Suprapubic skin (tissue), 4 donors: ENCODE measurements at regions not wholly inside any gene's neighbourhood (a gene's known extent, or its start where the extent isn't known, plus 50 kb on each side); places are given as distances from the start of the nearest gene placed in this dataset.

ENCODE experiments used
- DNase-seq, 2 donors: peaks; one replicate each; pipeline ENCODE4 v3.0.0-alpha.2; 2019; ENCODE audit warnings: low spot score in 2 of 2
- H3K27ac ChIP-seq: fragments of 200-600 bp; sonication (generic); one replicate; pipeline ENCODE4 v1.5.1; 2019
- H3K27me3 ChIP-seq: fragments of 200-600 bp; sonication (generic); one replicate; pipeline ENCODE4 v1.5.1; 2019
- H3K36me3 ChIP-seq: fragments of 200-600 bp; sonication (generic); one replicate; pipeline ENCODE4 v1.5.1; 2019
- H3K4me1 ChIP-seq: fragments of 200-600 bp; sonication (generic); one replicate; pipeline ENCODE4 v1.5.1; 2019
- H3K4me3 ChIP-seq: fragments of 200-600 bp; sonication (generic); one replicate; pipeline ENCODE4 v1.5.1; 2019; ENCODE audit warnings: mild to moderate bottlenecking
- H3K9me3 ChIP-seq: fragments of 200-600 bp; sonication (generic); one replicate; pipeline ENCODE4 v1.5.1; 2019
- EP300 ChIP-seq: sonication (generic); formaldehyde crosslinking; IDR thresholded peaks from one replicate; pipeline ENCODE4 v1.6.1; 2017; ENCODE audit warnings: antibody characterized with exemption
- POLR2A ChIP-seq, 2 donors: fragments of 450-650 bp; IDR thresholded peaks; one replicate each; pipeline ENCODE4 v1.6.1; 2017; ENCODE audit warnings: antibody characterized with exemption in 2 of 2, mild to moderate bottlenecking in 2 of 2, moderate library complexity in 2 of 2
- POLR2AphosphoS5 ChIP-seq, 3 donors: sonication (generic); formaldehyde crosslinking; IDR thresholded peaks; one replicate each; pipeline ENCODE4 v1.6.1; 2017; ENCODE audit warnings: antibody characterized with exemption in 3 of 3
- WGBS: methylation state at CpG from one replicate; pipeline ENCODE4 v1.1.5; 2018; 5-methylcytosine and 5-hydroxymethylcytosine counted together
- TF ChIP-seq, protein P1 (sequence below), 2 donors: fragments of 200-600 bp in 1 of 2; fragments of 450-650 bp in 1 of 2; sonication (generic) in 1 of 2; IDR thresholded peaks; one replicate each; pipeline ENCODE4 v1.5.1; 2016 to 2019; ENCODE audit warnings: antibody characterized with exemption in 2 of 2, mild to moderate bottlenecking in 1 of 2, moderate library complexity in 1 of 2

DNA sequence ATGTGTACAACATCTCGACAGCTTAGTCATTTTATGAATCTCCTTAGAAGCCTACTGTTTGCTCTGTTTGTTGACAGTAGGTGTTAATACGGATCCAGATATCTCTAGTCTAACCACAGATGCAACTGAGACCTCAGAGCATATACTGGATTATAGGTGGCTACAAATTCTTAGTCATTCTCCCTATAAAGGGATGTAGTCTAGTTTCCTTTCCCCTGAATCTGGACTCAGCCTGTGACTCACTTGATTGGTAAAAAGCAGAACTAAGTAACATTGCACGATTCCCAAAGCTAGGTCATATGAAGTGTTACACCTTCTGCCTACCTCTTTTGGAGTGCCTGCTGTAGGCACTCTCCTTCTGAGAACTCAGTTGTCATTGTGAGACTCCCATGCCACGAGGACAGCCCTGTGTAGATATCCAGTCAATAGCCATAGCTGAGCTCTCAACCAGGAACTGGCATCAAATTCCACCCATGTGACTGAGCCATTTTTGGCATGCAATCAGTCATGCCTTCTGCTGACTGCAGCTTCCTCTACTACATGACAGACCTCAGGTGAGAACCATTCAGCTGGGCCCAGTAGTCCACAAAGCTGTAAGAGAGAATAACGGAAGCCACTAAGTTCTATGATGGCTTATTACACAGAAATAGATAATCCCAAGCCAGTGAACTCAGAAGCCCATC, 135.9 kb upstream of the CHRM3 start:
- Histone ChIP-seq H3K36me3 (no peaks in the 10 kb centered on the region), H3K4me3 (no peak overlapping the region), H3K9me3 (peaks cover 6% of the 10 kb centered on the region), H3K4me1 (no peaks in the 10 kb centered on the region), H3K27ac (no peak overlapping the region), H3K27me3 (no peaks in the 10 kb centered on the region)
- TF ChIP-seq, protein P1, sequence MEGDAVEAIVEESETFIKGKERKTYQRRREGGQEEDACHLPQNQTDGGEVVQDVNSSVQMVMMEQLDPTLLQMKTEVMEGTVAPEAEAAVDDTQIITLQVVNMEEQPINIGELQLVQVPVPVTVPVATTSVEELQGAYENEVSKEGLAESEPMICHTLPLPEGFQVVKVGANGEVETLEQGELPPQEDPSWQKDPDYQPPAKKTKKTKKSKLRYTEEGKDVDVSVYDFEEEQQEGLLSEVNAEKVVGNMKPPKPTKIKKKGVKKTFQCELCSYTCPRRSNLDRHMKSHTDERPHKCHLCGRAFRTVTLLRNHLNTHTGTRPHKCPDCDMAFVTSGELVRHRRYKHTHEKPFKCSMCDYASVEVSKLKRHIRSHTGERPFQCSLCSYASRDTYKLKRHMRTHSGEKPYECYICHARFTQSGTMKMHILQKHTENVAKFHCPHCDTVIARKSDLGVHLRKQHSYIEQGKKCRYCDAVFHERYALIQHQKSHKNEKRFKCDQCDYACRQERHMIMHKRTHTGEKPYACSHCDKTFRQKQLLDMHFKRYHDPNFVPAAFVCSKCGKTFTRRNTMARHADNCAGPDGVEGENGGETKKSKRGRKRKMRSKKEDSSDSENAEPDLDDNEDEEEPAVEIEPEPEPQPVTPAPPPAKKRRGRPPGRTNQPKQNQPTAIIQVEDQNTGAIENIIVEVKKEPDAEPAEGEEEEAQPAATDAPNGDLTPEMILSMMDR (IDR thresholded peaks at IDR 0.05), result no peak
- TF ChIP-seq EP300 (no peak), POLR2A (IDR thresholded peaks at IDR 0.05) (no peak), POLR2AphosphoS5 (IDR thresholded peaks at IDR 0.05) (no peak)
- WGBS, result 67% methylated on average over 5 of the region's 5 CpGs
- no peak for DNase-seq

DNA sequence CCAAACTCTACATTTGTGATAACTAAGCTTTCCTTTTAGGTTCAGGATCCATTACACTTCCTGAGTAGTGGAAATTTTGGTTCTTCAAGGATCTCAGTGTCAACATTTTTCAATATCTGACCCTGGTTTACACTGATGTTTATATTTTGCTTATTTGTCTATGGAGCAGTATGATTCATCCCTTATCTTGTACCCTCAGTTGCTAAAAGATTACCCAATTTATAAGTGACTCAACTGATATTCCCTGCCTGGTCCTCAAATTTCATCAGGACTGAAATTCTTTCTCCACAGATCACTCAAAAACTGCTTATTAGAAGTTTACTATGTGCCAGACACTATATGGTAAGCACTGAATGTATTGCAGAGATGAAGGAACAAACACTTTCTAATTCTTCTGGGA, 139.1 kb upstream of the CHRM3 start:
- H3K4me1 ChIP-seq, result no peaks in the 10 kb centered on the region
- H3K9me3 ChIP-seq, result no peaks in the 10 kb centered on the region
- TF ChIP-seq POLR2A (IDR thresholded peaks at IDR 0.05) (no peak), POLR2AphosphoS5 (IDR thresholded peaks at IDR 0.05) (no peak), EP300 (no peak)
- TF ChIP-seq, protein P1 (IDR thresholded peaks at IDR 0.05), result no peak
- no peaks in the 10 kb centered on the region for H3K27me3 ChIP-seq
- no peak for DNase-seq
- no peak overlapping the region for H3K27ac ChIP-seq
- no peaks in the 10 kb centered on the region for H3K36me3 ChIP-seq
- H3K4me3 ChIP-seq, result no peak overlapping the region

DNA sequence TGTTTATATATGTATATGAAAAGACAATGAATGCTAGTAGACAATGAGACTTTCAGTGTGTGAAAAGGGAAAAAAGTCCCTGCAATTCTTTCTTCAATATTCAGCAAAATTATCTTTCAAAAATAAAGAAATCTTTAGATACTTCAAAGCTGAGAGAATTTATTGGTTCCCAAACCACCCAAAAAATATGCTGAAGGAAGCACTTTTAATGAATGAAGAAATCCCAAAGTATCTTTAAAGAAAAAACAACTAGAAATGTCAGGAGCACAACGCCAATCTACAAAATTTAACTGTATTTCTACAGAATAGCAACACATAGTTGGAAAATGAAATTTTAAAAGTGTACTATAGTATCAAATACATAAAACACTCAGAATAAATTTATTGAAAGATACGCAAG, 142.3 kb upstream of the CHRM3 start:
- no peaks in the 10 kb centered on the region for H3K27me3 ChIP-seq
- WGBS, result 87% methylated on average over 2 of the region's 2 CpGs
- no peak overlapping the region for H3K27ac ChIP-seq
- no peak overlapping the region for H3K4me3 ChIP-seq
- H3K36me3 ChIP-seq, result no peaks in the 10 kb centered on the region
- H3K9me3 ChIP-seq, result no peaks in the 10 kb centered on the region
- no peaks in the 10 kb centered on the region for H3K4me1 ChIP-seq
- no peak for TF ChIP-seq POLR2A (IDR thresholded peaks at IDR 0.05)
- TF ChIP-seq EP300, result no peak
- TF ChIP-seq, protein P1 (IDR thresholded peaks at IDR 0.05), result no peak
- no peak for TF ChIP-seq POLR2AphosphoS5 (IDR thresholded peaks at IDR 0.05)
- no peak for DNase-seq

DNA sequence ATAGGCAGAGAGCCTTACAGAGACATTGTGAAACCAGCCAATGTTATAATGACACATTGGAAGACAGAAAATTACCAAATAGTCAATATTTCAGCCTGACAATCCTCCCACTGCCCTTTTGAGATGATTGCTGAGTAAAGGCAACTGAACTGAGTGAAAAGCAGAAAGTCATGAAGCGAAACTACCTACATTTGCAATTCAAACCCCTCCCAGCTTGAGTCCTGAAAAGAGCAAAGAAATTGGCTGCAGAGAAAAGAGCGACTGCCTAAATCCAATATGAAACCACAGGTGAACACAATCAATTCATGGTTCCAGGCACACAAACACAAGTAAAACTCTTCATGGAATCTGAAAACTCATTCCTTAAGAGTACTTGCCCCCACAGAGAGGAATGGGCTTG, 143.4 kb upstream of the CHRM3 start:
- no peaks in the 10 kb centered on the region for H3K36me3 ChIP-seq
- no peak overlapping the region for H3K27ac ChIP-seq
- WGBS, result 71% methylated on average over 2 of the region's 2 CpGs
- H3K9me3 ChIP-seq, result peaks cover 4% of the 10 kb centered on the region
- TF ChIP-seq, protein P1 (IDR thresholded peaks at IDR 0.05), result no peak
- no peak for TF ChIP-seq EP300
- no peak overlapping the region for H3K4me3 ChIP-seq
- no peaks in the 10 kb centered on the region for H3K4me1 ChIP-seq
- H3K27me3 ChIP-seq, result no peaks in the 10 kb centered on the region
- no peak for DNase-seq

DNA sequence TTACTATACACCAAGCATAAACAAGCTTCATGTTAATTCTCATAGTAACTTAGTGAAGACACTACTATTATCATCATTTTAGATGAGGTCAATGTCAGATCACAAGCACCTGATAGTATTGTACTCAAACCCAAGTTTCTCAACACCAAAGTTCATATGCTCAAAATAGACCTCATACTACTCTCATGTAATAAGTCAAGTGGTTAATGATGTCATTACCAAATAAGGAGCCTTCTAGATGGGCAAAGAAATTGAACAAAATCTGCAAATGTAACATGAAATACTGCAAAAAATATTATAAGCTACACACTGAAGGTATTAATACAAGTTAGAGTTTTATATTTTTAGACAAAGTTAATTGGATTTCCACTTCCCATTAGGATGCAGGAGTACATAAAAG, 144.0 kb upstream of the CHRM3 start:
- TF ChIP-seq POLR2A (IDR thresholded peaks at IDR 0.05) (no peak), EP300 (no peak), POLR2AphosphoS5 (IDR thresholded peaks at IDR 0.05) (no peak)
- TF ChIP-seq, protein P1 (IDR thresholded peaks at IDR 0.05), result no peak

More for the DNA sequence above, 144.0 kb upstream of the CHRM3 start:
- no peaks in the 10 kb centered on the region for H3K36me3 ChIP-seq
- DNase-seq, result no peak
- no peaks in the 10 kb centered on the region for H3K4me1 ChIP-seq
- no peak overlapping the region for H3K27ac ChIP-seq
- no peak overlapping the region for H3K4me3 ChIP-seq
- H3K27me3 ChIP-seq, result no peaks in the 10 kb centered on the region
- H3K9me3 ChIP-seq, result peaks cover 6% of the 10 kb centered on the region
